GM12878 (cell line): ENCODE measurements at regions not wholly inside any gene's neighbourhood (a gene's known extent, or its start where the extent isn't known, plus 50 kb on each side); places are given as distances from the start of the nearest gene placed in this dataset.

Experiments
- ATAC-seq: fragments of 200-7000 bp; cut with Tn5 transposase; 3 replicates; pipeline ENCODE4 v1.9.1; 2020; ENCODE audit warnings: mild to moderate bottlenecking, moderate library complexity
- BruUV-seq: library from RNA; stranded (reverse); fragments of 400-500 nt; replicated peaks from 2 replicates; lab custom pipeline; 2021; lab: Mats Ljungman, UMichigan
- CTCF ChIA-PET: fragments of 300-600 bp; sonication (Branson Sonifier 250); formaldehyde crosslinking; extraction: SDS; loops from one replicate; lab custom pipeline; 2021; ENCODE audit warnings: inconsistent platforms; lab: Yijun Ruan, JAX
- POLR2A ChIA-PET: fragments of 350-600 bp; formaldehyde crosslinking; extraction: SDS; loops from one replicate; lab custom pipeline; 2021; ENCODE audit warnings: inconsistent platforms; lab: Charles Lee
- RAD21 ChIA-PET: fragments of 300-600 bp; sonication (Branson Sonifier 250); formaldehyde crosslinking; loops from one replicate; lab custom pipeline; 2023; ENCODE audit warnings: antibody characterized with exemption; ENCODE audit not compliant: unreplicated experiment; lab: Charles Lee
- SMC1A ChIA-PET: fragments of 300-600 bp; sonication (Branson Sonifier 250); formaldehyde crosslinking; loops from one replicate; lab custom pipeline; 2023; ENCODE audit not compliant: unreplicated experiment, uncharacterized antibody; lab: Charles Lee
- DNase-seq: peaks from one replicate; pipeline ENCODE4 v3.0.0-alpha.2; 2011; ENCODE audit warnings: low read depth, low spot score
- FAIRE-seq: peaks from 3 replicates; lab custom pipeline; 2011; peaks lifted over from hg19 to GRCh38; lab: Jason Lieb, UNC
- H2AFZ ChIP-seq: 2 replicates; pipeline ENCODE4 v1.6.0; 2011; ENCODE audit warnings: low read depth, low read length, control low read depth; ENCODE audit not compliant: control insufficient read depth
- H3K27ac ChIP-seq: 2 replicates; pipeline ENCODE4 v1.5.1; 2011; ENCODE audit warnings: control low read depth; ENCODE audit not compliant: control insufficient read depth, insufficient read depth
- H3K27me3 ChIP-seq, 2 experiments: replicated peaks in 1 of 2; 2 replicates each; pipeline versions ENCODE4 v1.6.0 to v1.6.1; 2011; ENCODE audit warnings: low read length in 1 of 2; ENCODE audit not compliant: control insufficient read depth in 2 of 2, insufficient read depth in 2 of 2
- H3K36me3 ChIP-seq, 2 experiments: 2 replicates each; pipeline ENCODE4 v1.5.1; 2011; ENCODE audit warnings: low read length in 1 of 2; ENCODE audit not compliant: control insufficient read depth in 2 of 2, insufficient read depth in 2 of 2
- H3K4me1 ChIP-seq: 2 replicates; pipeline ENCODE4 v1.6.1; 2011; ENCODE audit warnings: mild to moderate bottlenecking, low read length, moderate library complexity, mixed read lengths; ENCODE audit not compliant: control insufficient read depth, insufficient read depth
- H3K4me2 ChIP-seq: 2 replicates; pipeline ENCODE4 v1.6.0; 2011; ENCODE audit warnings: control low read depth; ENCODE audit not compliant: control insufficient read depth, insufficient read depth
- H3K4me3 ChIP-seq: fragments of 200-600 bp; sonication (generic); 2 replicates; pipeline ENCODE4 v1.5.1; 2016
- H3K79me2 ChIP-seq: 2 replicates; pipeline ENCODE4 v1.6.0; 2011; ENCODE audit warnings: low read length; ENCODE audit not compliant: control insufficient read depth, insufficient read depth
- H3K9ac ChIP-seq: 2 replicates; pipeline ENCODE4 v1.8.0; 2011; ENCODE audit warnings: low read length, control low read depth, mixed read lengths; ENCODE audit not compliant: control insufficient read depth, insufficient read depth
- H3K9me3 ChIP-seq: replicated peaks from 3 replicates; pipeline ENCODE4 v1.5.1; 2011; ENCODE audit warnings: mild to moderate bottlenecking, low read length; ENCODE audit not compliant: control insufficient read depth, insufficient read depth
- H4K20me1 ChIP-seq: 2 replicates; pipeline ENCODE4 v1.6.0; 2011; ENCODE audit not compliant: control insufficient read depth, insufficient read depth
- CBFB ChIP-seq: IDR thresholded peaks from 2 replicates; pipeline ENCODE4 v1.6.1; 2016; ENCODE audit warnings: antibody characterized with exemption, low read depth
- CBX3 ChIP-seq: fragments of 200-600 bp; sonication (generic); IDR thresholded peaks from 2 replicates; pipeline ENCODE4 v1.6.1; 2016; ENCODE audit warnings: low read depth, borderline replicate concordance
- CEBPB ChIP-seq, 2 experiments: fragments of 150-350 bp in 1 of 2; IDR thresholded peaks; 2 replicates each; pipeline ENCODE4 v1.6.1; 2012 to 2014; ENCODE audit warnings: low read depth in 2 of 2, low read length in 2 of 2, borderline replicate concordance in 1 of 2, inconsistent platforms in 1 of 2
- EZH2 ChIP-seq: IDR thresholded peaks from 2 replicates; pipeline ENCODE4 v1.6.1; 2012; ENCODE audit warnings: low read depth, mild to moderate bottlenecking, control low read depth, inconsistent platforms, low read length, borderline replicate concordance; ENCODE audit not compliant: control insufficient read depth
- IKZF1 ChIP-seq: fragments of 450-650 bp; conservative IDR thresholded peaks from 2 replicates; pipeline ENCODE4 v1.6.1; 2017; ENCODE audit warnings: antibody characterized with exemption, mild to moderate bottlenecking
- JUND ChIP-seq: IDR thresholded peaks from 2 replicates; pipeline ENCODE4 v1.6.1; 2012; ENCODE audit warnings: low read depth, mild to moderate bottlenecking, low read length, improper control_type of control experiment, moderate library complexity
- NR2C1 ChIP-seq: fragments of 450-650 bp; IDR thresholded peaks from 2 replicates; pipeline ENCODE4 v1.6.1; 2017; ENCODE audit warnings: antibody characterized with exemption, mild to moderate bottlenecking, moderate library complexity
- NR2F1 ChIP-seq: fragments of 450-650 bp; conservative IDR thresholded peaks from 2 replicates; pipeline ENCODE4 v1.6.1; 2017; ENCODE audit warnings: mild to moderate bottlenecking
- RAD21 ChIP-seq: IDR thresholded peaks from 2 replicates; pipeline ENCODE4 v1.6.1; 2011; ENCODE audit warnings: mild to moderate bottlenecking, low read depth, low read length, moderate library complexity; ENCODE audit not compliant: insufficient read depth
- SMAD1 ChIP-seq: fragments of 450-650 bp; IDR thresholded peaks from 2 replicates; pipeline ENCODE4 v1.6.1; 2018; ENCODE audit warnings: mild to moderate bottlenecking, low read depth; ENCODE audit not compliant: partially characterized antibody
- SREBF2 ChIP-seq: IDR thresholded peaks from 2 replicates; pipeline ENCODE4 v1.6.1; 2012; ENCODE audit warnings: mild to moderate bottlenecking, low read length
- TCF3 ChIP-seq: IDR thresholded peaks from 2 replicates; pipeline ENCODE4 v1.6.1; 2012; ENCODE audit warnings: low read depth, mild to moderate bottlenecking, low read length, borderline replicate concordance; ENCODE audit not compliant: insufficient read depth
- ZNF207 ChIP-seq: fragments of 450-650 bp; IDR thresholded peaks from 2 replicates; pipeline ENCODE4 v1.6.1; 2014; ENCODE audit warnings: antibody characterized with exemption, mild to moderate bottlenecking, borderline replicate concordance
- ZNF24 ChIP-seq: fragments of 450-650 bp; IDR thresholded peaks from 2 replicates; pipeline ENCODE4 v1.6.1; 2017; ENCODE audit warnings: antibody characterized with exemption, mild to moderate bottlenecking
- ZNF274 ChIP-seq: IDR thresholded peaks from one replicate; pipeline ENCODE4 v1.8.0; 2011; ENCODE audit not compliant: insufficient read length, insufficient read depth
- ZZZ3 ChIP-seq: IDR thresholded peaks from 2 replicates; pipeline ENCODE4 v1.6.1; 2011; ENCODE audit warnings: low read depth; ENCODE audit not compliant: control insufficient read depth, insufficient read length
- in situ Hi-C: fragments of 300-500 bp; cut with MboI; formaldehyde crosslinking; loops from 9 replicates; pipeline ENCODE4 v1.14.3; 2018; ENCODE audit warnings: mixed read lengths
- intact Hi-C: fragments of 100-400 bp; cut with micrococcal nuclease; formaldehyde crosslinking; loops from one replicate; pipeline ENCODE4 v1.14.2; 2022; ENCODE audit not compliant: unreplicated experiment
- TF ChIP-seq, protein P1 (sequence below): IDR thresholded peaks from 2 replicates; pipeline ENCODE4 v1.6.1; 2012; ENCODE audit warnings: low read depth, low read length, improper control_type of control experiment

DNA sequence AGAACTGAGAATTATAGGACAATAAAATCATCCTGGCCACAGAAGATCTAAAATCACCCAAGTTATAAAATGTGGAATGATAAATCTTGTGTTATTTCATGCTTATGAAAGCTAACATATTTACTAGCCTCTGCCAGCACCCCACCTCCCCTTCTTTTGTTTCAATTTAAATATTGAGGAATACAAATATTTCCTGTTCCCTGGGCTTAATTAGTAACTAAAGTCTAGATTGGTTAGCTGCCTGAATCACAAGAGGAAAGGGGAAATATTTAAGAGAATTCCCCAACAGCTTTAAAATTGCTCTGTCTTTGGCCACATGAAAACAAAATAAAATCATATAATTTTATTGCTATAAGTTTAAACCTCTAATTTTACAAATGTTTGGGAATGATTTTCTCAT, 287.0 kb downstream of the PRELID2 start:
- Histone ChIP-seq H3K9ac (no peak overlapping the region), H3K36me3 (no peaks in the 10 kb centered on the region), H2AFZ (no peak overlapping the region), H3K79me2 (no peaks in the 10 kb centered on the region), H4K20me1 (no peaks in the 10 kb centered on the region), H3K4me2 (no peak overlapping the region), H3K4me1 (no peaks in the 10 kb centered on the region), H3K27ac (no peak overlapping the region), H3K4me3 (no peak overlapping the region), H3K27me3 (no peaks in the 10 kb centered on the region), H3K9me3 (no peaks in the 10 kb centered on the region)
- no TSS peak for BruUV-seq
- DNase-seq (no peak), FAIRE-seq (no peak), ATAC-seq (no peak)
- SMC1A ChIA-PET: no interaction called here
- no peak for TF ChIP-seq CBFB
- no peak for TF ChIP-seq RAD21
- TF ChIP-seq, protein P1, sequence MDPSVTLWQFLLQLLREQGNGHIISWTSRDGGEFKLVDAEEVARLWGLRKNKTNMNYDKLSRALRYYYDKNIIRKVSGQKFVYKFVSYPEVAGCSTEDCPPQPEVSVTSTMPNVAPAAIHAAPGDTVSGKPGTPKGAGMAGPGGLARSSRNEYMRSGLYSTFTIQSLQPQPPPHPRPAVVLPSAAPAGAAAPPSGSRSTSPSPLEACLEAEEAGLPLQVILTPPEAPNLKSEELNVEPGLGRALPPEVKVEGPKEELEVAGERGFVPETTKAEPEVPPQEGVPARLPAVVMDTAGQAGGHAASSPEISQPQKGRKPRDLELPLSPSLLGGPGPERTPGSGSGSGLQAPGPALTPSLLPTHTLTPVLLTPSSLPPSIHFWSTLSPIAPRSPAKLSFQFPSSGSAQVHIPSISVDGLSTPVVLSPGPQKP: no peak
- TF ChIP-seq SMAD1: no peak
- TF ChIP-seq JUND: no peak
- no peak for TF ChIP-seq NR2F1
- no peak for TF ChIP-seq ZNF24
- TF ChIP-seq IKZF1: no peak
- TF ChIP-seq TCF3: no peak
- no peak for TF ChIP-seq ZNF274
- intact Hi-C loops (no loop called here), in situ Hi-C loops (no loop called here)
- RAD21 ChIA-PET: no interaction called here
- POLR2A ChIA-PET: no interaction called here
- CTCF ChIA-PET: no interaction called here

DNA sequence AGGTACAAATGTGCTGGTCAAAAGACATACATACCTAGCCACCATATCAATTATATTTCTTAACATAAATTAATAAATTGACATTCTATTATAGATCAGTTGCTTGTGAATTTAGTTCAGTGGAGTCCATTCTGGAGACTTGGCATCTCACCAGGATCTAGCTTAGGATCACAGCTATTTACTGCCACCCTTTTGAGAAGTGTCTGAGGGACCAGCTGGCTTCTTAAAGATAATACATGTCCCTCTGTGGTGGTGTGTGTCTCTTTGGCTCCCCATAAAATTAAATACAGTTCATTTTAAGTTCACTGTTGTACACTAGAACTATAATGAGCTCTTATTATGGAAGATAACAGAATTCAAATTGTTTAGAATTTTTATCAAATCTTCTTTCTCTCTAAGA, 290.7 kb downstream of the PRELID2 start:
- BruUV-seq: no TSS peak
- intact Hi-C loops: no loop called here
- H2AFZ ChIP-seq: no peak overlapping the region
- H3K36me3 ChIP-seq: no peaks in the 10 kb centered on the region
- H3K9me3 ChIP-seq: no peaks in the 10 kb centered on the region
- H3K4me3 ChIP-seq: no peak overlapping the region
- no peaks in the 10 kb centered on the region for H3K79me2 ChIP-seq
- no peak overlapping the region for H3K9ac ChIP-seq
- ChIA-PET POLR2A (no interaction called here), RAD21 (no interaction called here), CTCF (no interaction called here), SMC1A (interaction anchor here (0.7 to 0.8 kb wide), 2 partner anchors 9 to 164 kb away, joined by 3 read pairs; no protein-coding TSS in a partner anchor)
- FAIRE-seq (no peak), DNase-seq (no peak), ATAC-seq (no peak)
- no peaks in the 10 kb centered on the region for H4K20me1 ChIP-seq
- no peaks in the 10 kb centered on the region for H3K4me1 ChIP-seq
- no peak overlapping the region for H3K4me2 ChIP-seq
- in situ Hi-C loops: no loop called here
- H3K27ac ChIP-seq: no peak overlapping the region
- H3K27me3 ChIP-seq: no peaks in the 10 kb centered on the region
- no peak for TF ChIP-seq ZNF207
- TF ChIP-seq ZZZ3: no peak
- TF ChIP-seq NR2C1: no peak
- no peak for TF ChIP-seq TCF3
- TF ChIP-seq JUND: no peak
- no peak for TF ChIP-seq CEBPB (IDR thresholded peaks at IDR 0.05; ENCODE audit: borderline replicate concordance in 1 of 2, low read depth in 2 of 2, low read length in 2 of 2)
- TF ChIP-seq CBFB: no peak
- no peak for TF ChIP-seq EZH2
- no peak for TF ChIP-seq SREBF2
- TF ChIP-seq CBX3: no peak
